HG02623 (cell line): ENCODE measurements at regions not wholly inside any gene's neighbourhood (a gene's known extent, or its start where the extent isn't known, plus 50 kb on each side); places are given as distances from the start of the nearest gene placed in this dataset.

Experiments
- ATAC-seq: cut with Tn5 transposase; IDR thresholded peaks from one replicate; pipeline ENCODE4 v1.9.1; 2021; ENCODE audit warnings: moderate library complexity; ENCODE audit not compliant: unreplicated experiment

DNA sequence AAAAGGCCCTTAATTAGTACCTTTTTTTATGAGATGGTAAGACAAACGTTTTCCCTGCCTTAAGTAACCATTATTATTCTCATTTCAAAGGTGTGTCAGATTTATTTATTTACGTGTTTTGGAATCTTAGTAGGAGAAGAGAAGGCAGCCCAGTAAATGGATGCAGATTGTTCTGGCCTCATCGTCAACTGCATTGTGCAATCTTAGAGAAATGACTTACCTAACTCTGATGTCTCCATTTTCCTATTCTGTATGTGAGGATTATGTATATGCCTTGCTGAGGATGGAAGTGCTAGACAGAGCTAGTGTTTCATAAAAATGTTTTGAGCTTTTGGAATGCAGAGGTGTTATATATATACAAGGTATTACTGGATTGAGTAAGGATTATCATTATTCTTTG lies 97.0 kb upstream of the JAG1 start:
- no peak for ATAC-seq

DNA sequence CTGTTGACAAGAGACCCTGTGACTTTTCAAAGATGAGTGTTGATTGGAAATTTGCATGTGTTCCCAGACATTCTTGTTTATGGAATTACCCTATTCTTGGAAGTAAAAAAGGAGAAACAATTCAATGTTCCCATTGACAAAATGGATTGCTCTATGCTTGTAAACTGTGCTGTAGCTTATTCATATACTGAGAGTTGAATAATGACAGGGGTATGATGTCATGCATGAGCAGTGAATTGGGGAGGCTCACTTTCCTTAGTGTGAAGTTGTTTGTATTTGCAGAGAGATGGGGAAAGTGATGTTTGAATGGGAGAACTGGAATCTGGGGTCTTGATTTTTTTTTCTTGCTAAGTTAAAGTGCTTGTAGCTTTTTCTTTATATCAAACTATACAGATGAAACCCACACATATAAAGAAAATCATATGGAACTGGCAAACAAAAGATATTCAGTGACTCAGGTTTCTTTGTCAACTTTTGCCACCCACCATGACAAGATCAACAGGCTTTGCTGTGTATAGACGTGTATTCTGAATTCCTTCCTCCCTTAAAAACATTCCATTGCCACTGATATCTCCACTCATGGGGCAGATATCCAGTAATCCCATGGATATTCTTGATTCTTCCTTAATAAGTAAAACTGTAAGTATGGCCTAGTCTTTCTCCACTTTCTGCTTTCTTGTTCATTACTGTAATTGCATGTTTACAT lies 97.8 kb upstream of the JAG1 start:
- ATAC-seq, result no peak

DNA sequence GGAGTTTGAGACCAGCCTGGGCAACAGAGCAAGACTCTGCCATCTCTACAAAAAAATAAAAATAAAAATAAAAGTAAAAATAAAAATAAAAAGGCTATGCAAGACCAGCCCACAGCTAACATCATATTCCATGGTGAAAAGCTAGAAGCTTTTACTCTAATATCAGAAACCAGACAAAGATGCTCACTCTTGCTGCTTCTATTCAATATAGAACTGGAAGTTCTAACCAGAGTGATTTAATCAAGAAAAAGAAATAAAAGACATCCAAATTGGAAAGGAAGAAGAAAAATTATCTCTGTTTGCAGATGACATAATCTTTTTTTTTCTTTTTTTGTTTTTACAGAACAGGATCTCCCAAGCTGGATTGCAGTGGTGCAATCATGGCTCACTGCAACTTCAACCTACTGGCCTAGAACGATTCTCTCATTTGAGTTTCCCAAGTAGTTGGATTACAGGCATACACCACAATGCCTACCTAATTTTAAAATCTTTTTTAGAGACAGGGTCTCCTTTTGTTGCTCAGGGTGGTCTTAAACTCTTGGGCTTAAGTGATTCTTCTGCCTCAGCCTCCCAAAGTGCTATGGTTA lies 100.7 kb upstream of the JAG1 start:
- ATAC-seq, result no peak

DNA sequence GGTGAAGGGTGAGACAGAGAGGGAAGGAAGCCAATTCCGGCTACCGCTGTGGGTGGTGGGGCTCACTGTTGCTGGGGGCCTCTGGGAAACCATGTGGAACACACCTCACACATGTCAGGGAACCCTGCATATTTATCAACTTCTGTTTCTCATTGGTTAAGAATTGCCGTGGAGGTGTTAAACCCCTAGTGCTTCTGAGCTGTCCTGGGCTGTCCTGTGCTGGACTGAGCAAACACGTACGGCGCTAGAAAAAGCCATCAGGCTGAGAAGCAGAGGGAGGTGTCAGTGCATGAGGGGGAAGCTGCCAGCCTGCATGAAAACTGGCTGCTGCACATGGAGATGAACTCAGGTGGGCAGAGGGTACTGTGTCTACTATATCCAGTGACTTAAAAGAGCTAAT lies 103.9 kb upstream of the JAG1 start:
- ATAC-seq, result no peak

DNA sequence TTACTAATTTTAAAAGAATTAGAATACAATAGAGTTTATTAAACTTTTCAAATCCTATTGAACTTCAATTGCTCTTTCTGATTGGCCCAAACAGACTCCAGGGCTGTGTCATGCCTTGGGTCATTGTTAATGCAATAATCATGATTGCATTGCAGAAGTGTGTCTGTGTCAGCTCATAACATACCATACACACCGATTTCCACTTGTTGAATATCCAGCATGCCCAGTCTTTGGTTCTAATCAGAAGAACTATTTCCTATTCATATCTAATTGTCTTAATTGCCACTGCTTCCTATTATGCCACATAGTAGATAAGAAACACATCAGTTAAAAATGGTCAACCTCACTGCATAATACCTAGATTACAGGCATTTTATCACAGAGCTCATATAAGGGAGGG lies 106.1 kb upstream of the JAG1 start:
- ATAC-seq, result no peak

DNA sequence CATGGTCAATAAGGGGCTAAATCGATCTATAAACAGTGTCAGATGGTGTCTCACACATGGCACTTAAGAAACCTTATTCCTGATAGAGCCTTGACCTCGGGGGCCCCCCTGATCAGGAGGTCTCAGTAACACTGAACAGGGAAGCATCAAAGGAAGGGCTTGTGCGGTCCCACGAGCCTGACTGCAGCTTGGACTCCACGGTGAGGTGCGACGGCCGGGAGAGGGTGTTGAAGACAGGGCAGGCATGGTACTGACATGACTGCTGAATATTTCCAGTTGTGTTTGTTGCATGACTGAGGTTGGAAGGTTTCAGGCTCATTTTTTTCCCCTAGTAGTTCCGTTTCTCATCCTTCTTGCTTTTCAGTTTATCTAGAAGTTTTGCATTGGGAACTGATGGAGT lies 107.1 kb upstream of the JAG1 start:
- no peak for ATAC-seq

DNA sequence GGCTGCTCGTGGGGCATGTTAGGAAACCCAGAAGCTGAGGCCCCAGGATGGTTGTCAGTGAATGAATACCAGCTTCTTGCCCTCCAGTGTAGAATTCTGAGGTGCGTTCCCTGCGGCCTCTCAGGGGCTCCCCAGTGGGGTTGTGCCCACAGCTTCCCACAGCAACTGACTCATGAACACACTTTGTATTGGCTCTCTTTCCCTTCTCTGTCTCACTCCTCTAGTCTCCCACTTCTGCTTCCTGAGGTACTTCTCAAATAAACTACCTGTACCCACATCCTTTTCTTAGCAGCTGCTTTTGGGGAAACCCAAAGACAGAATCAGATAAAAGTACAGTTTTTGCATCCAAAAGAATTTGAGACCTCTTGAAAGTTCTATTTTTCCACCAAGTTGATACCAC lies 107.7 kb upstream of the JAG1 start:
- ATAC-seq, result no peak

DNA sequence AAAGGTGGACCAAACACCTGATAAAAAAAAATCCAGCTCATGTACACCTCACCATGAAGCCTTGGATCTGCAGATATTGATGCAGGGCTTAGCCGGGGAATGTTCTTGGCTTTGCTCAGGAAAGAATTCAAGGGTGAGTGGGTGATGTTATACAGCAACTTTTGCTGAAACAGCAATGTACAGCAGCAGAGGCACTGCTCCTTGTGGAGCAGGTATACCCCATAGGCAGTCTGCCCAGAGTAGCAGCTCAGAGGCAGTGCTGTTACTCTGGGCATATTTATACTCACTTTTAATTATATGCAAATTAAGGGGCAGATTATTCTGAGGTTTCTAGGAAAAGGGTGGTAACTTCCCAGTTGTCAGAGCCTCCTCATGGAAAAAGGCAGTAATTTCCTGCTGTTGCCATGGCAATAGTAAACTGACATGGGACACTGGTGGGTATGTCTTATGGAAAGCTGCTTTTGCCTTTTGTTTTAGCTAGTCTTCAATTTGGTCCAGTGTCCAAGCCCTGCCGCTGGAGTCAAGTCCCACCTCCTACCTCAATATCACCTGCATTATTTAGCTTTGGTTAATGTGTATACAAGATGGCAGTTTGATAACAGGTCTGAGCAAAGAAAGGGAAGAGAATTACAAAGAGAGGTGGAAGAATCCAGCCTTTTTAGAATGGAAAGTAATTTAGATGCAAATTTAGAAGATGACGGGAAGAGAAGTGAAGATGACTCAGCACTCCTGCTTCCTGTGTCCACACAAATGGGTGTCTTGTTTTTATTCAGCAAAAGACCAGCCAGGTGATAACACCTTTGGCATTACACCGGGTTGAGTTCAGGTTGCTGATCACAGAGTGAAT lies 110.1 kb upstream of the JAG1 start:
- ATAC-seq, result no peak

DNA sequence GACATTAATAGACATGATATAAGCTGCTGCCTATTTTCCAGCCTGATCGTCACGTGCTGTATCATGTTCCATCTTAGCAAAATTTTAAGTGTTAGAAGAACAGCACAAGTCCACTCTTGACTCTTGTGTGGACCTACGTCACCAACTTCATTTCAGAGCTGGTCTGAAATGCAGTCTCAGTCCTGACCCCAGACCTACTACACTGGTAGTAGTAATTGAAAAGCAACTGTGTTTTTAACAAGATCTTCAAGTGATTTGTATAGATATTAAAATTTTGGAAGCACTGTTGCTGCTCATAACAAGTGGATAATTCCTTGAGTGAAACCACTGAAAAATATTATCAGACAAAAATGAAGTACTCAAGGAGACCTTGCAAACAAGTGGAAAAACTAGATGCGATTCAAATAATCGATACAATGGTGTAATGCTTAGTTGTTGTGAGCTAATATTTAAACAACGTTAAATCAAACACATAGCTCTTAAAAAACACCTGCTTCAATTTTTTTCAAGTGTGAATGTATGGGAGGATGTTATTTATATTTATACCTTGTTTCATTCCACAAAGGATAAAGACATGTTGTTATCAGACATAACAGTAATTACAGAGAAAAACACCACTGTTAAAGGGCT lies 110.9 kb upstream of the JAG1 start:
- ATAC-seq, result no peak

DNA sequence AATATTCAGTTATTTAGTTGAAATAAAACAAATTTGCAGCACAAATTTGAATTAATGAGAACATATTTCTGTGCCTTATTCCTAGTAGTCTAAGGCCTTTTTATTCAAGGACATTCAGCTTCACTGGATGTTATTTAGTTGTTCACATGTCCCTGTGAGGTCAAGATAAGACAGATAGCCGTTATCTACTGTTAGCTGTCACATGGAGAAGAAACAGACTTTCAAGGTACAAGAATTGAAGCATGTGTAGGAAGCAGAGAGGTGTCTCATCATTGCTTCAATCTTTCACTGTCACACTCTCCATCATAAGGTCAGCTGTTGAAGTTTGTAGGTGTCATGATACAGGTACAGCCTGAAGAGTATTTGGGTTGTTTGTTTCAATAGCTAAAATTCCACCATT lies 112.9 kb upstream of the JAG1 start:
- no peak for ATAC-seq

DNA sequence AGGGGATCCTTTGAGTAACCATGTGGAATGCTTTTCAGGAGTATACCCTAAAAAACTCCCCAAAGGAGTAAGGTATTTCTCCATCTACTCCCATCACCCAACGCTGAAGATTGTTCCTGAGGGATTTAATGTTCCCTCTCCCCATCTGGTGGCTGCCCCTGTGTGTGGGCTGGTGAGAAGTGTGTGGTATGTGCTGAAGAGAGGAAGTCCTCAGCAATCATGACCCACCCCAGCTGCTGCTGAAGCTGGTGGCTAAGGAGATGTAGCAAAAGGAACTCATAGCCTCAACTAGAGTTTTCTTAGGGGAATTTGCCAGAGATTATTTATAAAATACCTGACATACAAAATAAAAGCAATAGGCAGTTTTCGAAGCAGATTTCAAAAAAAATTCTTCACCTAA lies 114.3 kb upstream of the JAG1 start:
- ATAC-seq, result no peak

DNA sequence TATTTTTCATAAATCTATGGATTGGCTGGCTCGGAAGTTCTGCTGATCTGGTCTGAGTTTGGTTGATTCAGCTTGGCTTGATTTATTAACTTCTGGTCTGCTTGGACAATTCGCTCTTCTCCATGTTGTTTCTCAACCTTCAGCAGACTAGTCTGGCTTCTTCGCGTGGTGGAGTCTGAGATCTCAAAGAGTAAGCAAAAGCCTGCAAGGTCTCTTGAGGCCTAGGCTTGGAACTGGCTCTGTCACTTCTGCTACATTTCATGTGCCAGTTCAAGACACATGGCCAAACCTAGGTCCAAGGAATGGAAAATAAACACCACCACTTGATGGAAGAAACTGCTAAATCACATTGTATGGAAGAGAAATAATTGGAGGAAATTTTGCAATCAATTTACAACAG lies 115.1 kb upstream of the JAG1 start:
- no peak for ATAC-seq

DNA sequence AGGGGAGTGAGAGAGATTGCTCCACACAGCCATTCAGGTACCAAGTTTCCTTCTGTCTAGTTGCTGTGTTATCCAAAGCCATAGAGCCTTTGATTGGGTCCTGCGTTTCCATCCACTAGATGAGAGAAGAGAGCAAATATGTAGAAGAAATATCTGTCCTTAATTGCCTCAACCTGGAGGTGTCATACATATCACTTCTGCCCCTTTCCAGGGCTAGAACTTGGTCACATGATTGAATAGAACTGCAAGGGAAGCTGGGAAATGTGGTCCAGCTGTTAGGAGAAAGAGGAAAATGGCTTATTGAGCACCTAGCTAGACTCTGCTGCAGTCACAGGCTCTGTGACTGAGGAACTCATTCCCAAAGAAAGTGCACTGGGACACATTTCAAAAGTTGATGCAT lies 115.6 kb upstream of the JAG1 start:
- ATAC-seq, result no peak

DNA sequence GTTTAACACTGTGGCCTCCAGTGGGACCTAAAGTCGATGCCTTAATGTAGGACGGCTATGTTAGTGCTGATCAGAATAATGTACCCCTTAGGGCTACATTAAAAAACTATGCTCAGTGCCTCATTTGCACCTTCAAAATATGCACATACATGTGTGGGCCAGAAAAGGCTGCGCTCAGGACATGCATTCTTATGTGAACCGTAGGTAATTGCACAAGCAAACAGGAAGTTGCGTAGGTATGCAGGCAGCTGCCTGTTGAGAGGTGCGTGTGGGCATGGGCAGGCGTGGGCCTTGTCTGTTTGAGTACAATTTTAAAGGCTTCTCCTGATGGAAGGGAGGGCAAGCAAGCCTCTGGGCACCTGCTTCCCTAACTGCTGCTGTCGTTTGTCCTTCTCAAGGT lies 116.2 kb upstream of the JAG1 start:
- ATAC-seq, result no peak

DNA sequence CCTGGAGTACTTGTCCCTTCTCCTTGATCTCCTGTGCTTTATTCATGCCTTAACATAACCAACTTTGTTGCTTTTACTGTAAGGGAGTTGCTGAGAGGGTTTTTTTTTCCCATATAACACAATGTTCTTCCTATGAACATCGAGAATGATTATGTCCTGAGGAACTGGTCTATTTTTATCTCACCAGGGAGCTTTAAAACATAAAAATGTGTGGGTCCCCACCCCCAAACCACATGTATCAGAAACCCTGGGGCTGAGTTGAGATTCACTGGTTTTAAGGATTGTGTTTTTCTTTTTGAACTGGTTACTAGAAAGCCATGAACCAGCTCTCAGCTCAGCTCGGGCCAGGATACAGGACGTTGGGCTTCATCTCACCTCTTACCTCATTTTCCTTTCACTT lies 118.5 kb upstream of the JAG1 start:
- ATAC-seq, result no peak

DNA sequence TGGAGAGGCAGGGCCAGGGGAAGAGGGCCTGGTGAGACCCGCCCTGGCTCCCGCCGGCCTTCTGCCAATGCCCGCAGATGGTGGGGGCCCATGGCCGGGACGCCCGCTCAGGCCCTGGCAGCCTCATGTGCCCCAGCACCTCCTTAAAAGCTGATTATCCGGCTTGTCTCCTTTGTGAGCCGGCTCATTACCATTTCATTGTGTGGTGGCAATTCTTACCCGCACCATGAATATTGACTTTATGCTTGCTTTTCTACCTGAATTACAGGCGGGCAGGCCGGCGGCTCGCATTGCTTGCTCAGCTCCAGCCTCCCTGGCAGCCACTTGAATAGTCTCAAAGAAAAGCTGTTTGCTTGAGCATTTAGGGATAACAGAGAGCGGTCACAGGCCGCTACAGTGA lies 120.0 kb upstream of the JAG1 start:
- ATAC-seq, result no peak

DNA sequence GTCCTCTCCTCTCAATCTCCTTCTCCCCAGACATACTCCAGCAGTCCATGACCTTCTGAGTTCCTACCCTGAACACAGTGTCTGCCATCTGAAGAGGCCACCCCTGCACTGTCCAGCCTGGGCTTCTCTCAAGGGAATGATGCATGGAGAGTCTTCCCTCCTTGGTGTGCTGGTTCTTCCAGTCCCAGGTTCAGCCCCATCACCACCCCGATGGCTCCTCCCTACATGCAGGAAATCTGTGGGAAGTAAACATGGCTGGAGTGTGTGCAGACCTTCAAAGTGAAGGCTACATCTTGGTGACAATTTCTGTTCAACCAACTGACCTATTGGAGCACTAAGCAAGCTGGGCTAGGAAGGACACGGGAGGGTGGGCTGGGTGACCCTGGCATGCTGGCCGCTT lies 121.0 kb upstream of the JAG1 start:
- no peak for ATAC-seq

DNA sequence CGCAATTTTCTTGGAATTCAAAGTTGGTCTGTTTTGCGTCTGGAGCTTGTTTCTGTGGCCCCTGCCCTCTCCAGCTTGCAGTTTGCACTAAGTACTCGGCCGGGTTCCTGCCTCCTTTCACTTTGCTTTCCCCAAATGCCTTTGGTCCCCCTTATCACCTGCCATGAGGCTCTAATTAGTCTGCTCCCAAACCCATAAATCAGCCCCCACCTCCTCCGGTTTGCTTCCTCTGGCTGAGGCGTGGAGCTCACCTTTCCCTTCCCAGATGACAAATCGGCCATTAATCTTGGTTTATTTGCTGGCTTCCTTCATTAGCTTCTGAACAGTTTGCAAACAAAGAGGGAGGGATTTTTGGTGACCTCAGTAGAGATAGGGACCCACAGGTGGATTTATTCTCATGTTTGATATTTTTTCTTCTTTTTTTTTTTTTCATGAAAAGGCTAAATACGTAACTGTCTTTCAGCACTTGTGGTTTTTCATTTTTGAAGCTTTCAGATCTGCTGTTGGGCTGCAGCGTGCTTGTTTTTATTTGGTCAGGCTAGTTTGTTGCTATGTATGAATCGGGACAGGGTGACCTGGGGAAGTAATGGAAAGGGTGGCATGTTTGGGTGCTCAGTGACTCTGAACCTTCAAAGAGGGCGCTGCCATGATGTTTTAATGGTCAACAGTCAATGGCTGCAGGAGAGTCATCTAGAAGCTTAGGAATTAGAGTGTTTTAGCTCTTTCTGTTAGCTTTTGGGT lies 121.7 kb upstream of the JAG1 start:
- no peak for ATAC-seq

DNA sequence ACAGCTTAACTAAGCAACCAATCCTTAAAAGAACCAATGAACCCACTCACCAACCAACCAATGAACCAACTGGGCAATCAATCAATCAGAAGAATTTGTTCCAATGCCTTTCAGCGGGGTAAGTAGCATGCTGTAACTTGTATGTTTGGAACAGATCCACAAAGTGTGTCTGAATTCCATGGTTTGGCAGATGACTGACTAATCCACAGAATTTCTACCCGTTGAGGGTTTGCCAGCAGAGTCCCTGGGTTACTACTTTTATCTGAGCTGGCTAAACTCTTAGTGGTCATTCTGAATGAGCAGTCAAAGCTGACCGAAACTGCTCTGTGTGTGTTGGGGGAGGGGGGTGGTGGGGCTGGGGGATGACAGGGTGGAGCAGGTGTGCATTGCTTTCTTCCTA lies 125.0 kb upstream of the JAG1 start:
- no peak for ATAC-seq

DNA sequence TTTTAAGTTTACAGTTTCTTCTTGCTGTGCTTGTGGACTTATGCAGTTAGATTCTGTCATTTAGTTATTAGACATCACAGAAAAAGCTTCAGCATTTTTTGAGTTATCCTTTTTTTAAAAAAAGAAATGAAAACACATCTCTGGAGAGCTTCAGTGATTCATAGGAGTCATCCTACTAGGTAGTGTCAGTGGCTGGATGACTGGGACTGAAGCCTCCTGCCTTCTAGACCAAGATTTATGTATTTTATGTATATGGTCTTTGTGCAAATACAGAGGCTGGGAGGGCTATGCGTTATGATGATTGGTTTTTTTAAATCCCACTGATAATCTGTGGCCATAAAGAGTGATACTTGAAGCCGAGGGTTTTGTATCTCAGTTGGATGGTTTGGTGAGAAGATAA lies 125.9 kb upstream of the JAG1 start:
- no peak for ATAC-seq

DNA sequence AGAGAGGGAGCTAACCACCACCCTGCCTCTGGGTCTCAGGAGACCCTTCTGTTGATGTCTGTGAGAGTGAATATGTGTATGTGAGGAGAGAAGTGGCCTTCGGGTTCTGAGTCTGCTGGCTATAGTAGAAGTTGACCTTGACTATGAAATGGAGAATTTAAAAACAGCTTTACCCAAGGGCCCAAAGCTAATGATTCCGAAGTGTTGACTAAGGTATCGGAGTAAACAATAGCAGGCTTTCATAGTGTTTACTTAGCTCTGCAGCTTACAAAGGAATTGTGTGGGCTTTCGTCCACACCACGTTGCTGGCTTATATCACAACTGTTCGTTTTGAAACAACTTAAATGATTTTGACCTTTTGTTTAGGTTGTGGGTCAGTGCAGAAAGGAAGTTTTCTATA lies 126.5 kb upstream of the JAG1 start:
- ATAC-seq, result no peak
